ENCODE measurements at regions not wholly inside any gene's neighbourhood (a gene's known extent, or its start where the extent isn't known, plus 50 kb on each side); places are given as distances from the start of the nearest gene placed in this dataset.

DNA sequence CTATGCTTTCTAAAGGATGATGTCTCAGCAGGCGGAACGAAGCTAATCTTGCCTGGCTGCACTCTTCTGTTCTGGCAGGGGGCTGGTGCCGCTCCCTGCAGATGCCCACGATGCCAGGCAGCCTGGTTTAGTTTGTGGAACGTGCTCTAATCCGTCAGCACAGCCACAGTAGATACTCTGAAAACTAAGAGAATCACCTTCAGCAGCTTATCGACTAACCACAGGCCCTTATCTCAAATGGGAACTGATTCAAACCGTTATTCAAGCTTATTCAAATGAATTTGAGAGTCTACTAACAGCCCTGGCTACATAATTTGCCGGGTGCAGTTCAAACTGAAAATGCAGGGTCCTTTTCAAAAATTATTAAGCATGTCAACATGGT is 246.6 kb upstream of the ANKRD55 start:
- DNase-seq: no peak

DNA sequence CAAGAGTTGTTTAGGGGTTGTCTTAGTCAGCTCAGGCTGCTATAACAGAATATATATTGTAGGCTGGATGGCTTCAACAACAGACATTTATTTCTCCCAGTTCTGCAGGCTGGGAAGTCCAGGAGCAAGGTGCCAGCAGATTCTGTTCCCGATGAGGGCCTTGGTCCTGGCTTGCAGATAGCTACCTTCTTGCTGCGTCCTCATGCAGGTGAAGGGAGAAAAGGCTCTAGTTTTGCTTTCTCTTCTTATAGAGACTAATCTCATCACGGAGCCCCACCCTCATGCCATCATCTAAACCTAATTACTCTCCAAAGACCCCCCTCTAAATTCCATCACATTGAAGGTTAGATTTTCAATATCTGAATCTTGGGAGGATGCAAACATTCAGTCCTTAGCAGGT is 246.0 kb upstream of the ANKRD55 start:
- DNase-seq: no peak

DNA sequence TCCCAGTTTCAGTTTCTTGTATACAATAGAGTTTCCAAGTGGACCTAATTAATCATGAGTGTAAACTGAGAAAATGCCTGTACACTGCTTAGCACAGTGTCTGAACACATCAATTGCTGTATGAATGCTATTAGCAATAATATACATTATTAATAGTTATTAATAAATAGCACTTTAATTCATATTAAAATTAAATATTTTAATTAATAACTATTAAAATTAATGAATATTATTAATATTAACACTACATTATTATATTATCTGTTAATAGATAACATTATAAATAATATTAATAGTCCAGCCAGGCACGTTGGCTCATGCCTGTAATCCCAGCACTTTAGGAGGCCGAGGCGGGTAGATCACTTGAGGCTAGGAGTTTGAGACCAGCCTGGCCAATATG is 244.9 kb upstream of the ANKRD55 start:
- no peak for DNase-seq

DNA sequence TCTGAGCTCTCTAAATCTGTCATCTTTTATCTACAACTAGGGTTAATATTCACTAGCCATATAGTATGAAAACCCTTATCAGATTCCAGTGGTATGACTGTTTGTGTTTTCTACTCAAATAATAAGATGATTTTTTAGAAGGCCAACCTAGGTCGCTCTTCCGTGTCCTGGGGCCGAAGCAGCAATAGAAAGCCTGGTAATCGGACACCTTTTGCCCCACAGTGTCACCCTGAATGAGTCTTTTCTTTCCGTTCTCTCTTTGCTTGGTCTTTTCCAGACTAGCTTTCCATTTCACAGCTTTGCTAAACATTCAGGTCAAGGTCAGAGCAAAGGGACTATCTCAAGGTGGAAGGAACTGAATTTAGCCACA is 243.3 kb upstream of the ANKRD55 start:
- no peak for DNase-seq

DNA sequence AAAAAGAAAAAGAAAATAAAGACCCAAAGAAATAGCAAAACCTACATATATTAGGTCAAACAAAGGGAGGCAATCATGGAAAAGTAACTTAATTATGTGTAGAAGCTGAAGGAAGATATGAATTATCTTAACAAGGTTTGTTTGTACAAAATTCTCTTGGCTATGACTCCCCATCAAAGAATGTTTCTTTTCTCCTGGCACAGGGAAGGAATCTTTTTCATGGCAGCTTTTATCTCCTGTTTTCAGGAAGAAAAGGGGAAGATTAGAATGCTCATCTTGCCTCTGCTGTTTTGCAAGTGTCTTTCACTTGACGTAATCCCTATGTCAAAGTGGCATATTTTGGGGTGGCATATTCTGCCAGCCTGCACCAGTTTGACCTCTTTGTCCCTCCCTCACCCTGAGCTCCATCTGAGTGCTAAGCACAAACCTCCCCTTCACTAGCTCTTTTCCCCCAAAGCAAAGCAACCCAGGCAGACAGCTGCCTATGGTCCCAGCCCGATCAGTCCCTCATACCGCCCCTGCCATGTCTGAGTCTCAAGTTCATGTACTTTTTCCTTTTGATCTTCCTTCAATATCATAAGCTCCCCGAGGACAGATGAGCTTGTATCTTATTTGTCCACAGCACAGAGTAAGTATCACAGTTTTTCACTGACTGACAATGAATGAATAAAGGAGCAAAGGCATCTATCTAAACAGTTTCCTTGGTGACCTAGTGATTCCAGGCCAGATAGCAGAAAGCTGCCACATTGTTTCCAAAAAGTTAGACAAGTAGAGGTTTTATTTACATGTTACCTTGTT is 242.8 kb upstream of the ANKRD55 start:
- DNase-seq: no peak

DNA sequence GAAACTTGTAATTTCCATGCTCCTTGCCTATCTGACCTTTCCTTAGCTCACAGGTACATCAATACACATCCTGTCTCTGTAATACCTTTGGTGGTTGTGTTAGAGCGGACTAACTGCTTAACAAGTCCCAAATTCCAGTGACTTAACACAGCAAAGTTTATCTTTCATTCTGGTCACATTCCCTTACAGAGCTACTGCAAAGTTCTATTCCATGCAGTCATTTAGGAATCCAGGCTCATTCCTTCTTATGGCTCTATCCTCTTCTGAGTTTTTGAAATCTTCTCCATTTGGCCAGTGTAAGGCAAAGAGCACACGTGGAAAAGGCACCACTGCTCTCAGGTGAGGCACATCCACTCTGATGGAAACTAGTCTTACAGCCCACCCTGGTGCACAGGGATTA is 238.6 kb upstream of the ANKRD55 start:
- DNase-seq: no peak

DNA sequence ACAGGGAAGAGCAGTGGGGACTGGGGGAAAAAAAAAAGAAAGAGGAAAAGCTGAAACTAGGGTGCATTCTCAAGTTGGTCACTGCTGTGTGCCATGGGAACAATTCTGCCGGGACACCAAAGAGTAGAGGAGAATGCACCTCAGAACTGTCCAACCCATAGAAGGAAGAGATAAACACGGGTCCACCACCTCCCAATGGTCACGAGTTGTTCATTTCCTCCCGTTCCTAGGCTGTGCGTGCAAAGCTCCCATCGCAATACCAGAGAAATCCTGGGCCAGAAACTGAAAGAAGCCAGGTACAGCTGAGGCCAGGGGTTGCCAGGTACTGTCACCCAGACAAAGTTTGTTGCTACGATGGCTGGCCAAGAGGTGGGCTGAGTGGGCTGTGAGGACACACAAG is 236.9 kb upstream of the ANKRD55 start:
- no peak for DNase-seq

DNA sequence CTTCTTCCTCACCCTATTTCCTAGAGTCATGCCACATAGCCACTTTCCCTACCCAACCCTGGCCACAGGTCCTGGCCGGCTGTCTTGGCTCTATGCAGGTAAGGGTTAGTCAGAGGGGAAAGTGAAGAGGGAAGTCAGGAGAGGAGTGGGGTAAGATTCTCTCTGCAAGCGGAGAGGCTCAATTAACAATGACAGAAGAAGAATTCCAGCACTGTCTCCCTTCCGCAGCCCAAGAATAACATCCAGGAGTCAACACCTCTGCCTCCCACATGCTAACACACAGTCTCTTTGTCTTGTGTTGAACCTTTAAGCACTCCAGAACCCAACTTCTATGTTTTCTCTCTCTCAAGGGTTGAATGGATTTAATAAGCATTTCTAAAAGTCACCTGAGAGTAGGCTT is 235.1 kb upstream of the ANKRD55 start:
- DNase-seq: no peak

DNA sequence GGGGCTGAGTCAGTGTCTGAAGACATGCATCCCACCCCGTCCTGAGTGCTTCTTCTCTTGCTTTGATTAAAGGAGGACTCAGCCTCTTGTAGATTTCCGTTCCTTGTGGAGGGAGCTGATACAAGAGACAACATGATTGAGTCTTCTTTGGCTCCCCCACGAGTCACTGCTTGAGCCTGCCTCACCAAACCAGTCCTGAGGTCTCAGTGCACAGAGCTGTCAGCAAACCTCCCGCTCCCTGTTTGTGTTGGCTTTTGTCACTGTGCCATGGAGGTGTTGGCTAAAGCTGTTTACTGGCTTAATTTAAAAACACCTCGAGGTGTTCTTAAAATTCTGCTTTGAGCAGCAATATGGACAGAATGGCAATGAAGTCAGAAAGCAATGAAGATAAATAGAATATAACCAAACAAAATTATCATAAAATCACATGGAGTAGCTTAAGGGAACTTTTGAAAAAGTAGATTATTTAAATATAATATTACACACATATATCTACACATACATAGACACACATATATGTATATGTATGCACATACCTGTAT is 234.1 kb upstream of the ANKRD55 start:
- no peak for DNase-seq

DNA sequence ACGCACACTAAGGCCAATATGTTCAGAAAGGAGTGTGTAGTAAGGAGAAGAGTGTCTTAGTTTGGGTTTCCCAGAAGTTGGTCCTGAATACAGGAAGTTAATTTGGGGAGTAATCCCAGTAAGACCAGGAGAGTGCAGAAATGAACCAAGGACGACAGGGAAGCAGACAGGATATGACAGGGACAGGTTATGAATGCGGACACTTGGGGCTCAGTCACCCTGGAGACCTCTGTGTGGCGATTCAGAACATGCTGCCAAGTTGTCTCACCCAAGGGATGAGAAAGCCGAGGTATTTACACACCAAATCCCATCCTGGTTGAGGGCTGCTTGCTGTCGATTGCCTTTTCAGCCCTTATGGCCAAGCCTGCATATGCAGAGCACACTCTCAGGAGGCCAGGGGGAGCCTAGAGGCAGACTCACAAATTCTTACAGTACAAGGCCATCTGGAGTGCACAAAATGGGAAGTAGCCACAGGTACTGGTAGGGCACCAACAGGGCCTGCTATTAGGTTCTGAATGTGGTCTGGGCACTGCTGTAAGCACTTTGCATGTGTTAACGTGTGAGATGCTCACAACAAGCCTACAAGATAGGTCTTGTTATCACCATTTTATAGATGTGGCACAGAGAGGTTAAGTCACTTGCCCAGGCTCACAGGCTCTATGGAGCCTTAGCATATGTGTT is 233.1 kb upstream of the ANKRD55 start:
- no peak for DNase-seq

DNA sequence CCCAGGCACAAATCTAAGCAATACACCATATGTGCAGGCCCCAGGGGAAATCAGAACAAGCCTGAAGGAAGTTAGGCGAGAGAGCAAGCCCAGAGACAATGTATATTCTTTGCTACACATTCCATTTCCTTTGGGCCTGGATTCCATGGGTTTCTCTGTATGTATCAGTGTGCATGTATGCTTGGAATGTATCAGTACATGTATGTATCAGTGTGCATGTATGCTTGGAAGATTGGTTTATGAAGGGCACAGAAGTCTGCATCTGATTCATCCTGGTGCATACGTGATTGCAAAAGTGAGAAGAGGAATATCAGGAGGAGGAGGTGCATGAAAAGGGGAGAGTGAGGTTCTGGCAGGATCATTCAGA is 232.6 kb upstream of the ANKRD55 start:
- no peak for DNase-seq

DNA sequence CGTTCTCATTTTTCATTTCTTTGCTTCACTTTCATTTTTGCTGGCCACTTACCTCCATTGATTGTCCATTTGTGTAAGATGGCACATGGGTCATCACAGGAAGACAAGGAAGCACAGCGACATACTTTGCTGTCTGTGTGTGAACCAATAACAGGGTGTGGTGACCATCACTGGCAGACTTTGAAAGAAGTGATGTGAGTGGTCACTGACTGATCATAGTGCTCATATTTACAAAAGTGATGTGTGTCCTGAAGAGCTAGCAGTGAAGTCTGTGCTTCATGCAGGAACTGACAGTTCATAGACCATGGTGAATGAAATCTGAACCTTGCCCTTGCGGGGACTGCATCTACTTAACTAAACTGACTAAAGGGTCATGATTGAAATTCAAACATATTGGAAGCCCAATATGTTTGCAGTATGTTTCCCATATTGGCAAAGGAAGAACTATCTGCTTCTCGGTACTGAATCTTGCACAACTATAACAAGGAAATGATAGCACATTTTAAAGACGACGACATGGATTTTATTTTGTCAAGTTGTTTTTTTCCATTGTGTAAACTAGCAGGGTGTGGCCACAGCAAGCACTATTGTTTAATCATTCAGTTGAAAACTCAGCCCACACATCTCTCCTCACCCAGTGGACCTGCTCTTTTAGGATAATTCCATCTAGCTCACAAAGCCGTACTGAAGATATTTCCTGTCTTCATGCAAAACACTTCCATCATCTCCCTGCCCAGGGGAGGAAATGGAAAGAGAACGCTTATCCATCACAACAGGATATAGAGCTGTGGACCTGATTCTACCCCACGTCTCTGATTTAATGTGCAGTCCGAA is 232.0 kb upstream of the ANKRD55 start:
- no peak for DNase-seq

DNA sequence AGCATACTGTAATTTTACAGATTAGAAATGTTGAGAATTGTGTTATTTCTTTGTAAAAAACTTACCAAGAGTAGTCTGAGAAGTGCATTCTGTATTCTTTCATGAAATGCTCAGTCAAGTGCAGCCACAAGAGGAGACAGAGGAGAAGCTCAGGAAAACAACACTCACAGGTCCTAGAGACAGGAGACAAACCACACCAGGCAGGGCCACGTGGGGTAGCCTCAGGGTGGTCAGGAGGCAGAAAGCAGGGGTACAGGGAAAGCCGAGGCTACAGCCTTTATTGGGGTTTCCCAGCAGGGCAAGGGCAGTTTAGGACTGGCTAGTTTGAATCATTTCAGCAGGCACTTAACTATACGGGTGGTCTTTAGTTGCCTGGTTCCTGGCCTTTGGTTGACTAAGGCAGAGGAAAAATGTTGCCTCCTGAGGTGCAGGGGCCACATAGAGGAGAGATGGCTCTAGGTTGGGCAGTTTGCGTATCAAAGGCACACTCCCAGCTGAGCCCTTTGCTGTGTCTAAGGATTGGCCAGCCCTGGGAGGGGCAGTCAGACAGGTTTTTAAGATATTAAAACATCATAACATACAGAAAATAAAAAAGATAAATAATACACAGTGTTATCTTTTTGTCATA is 230.9 kb upstream of the ANKRD55 start:
- DNase-seq: no peak

DNA sequence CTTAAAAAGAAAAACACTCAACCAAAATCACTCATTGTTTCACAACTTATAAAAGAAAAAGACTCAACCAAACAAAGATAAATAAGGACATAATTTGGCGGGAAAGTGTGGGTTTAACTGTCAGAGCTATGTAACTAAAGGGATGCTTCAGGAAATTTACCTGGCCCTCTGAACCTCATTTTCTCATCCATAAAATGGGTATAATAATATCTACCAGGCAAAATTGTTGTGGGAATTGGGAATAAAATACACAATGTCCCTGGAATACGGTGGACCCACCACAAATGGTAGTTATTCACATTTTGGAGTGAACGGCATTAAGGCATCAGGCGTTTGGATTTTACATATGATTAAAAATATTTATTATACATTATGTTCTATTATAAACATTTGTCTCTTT is 228.5 kb upstream of the ANKRD55 start:
- DNase-seq: no peak

DNA sequence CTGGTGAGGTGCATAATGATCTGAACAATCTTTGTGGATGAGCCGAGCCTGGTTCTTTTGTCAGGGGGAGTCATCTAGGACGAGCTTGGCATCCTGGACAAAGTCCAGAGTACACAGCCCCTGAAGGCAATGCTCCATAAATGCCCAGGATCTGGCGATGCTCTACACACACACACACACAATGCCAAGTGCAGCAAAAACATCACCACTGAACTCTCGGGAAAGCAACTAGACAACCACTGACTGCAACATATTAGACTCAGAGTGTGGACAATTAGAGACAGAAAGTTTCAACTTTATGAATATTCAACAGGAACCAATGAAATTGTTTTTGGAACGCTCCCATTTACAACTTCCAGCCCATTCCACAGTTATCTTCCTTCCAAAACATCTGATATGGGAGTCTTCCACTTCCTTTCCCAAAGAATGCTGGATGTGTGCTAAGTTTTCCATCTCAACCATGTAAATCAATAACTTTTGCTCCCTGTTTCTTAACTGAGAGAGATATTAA is 227.6 kb upstream of the ANKRD55 start:
- DNase-seq: no peak

DNA sequence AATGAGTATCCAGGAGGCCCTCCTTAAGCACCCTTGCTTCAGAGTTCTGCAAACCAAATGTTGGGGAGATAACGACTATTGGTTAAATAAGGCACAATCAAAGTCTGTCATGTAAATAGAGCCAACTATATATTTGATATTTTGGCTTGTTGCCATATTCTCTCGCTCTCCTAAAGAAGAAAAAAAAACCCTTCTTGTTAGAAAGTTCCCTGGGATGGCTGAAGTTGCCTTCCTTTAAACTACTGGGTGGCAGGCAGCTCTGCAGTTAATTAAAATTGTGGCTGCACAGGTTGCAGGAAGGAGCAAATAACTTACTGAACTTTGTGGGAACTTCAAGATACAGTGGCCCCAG is 227.0 kb upstream of the ANKRD55 start:
- no peak for DNase-seq

DNA sequence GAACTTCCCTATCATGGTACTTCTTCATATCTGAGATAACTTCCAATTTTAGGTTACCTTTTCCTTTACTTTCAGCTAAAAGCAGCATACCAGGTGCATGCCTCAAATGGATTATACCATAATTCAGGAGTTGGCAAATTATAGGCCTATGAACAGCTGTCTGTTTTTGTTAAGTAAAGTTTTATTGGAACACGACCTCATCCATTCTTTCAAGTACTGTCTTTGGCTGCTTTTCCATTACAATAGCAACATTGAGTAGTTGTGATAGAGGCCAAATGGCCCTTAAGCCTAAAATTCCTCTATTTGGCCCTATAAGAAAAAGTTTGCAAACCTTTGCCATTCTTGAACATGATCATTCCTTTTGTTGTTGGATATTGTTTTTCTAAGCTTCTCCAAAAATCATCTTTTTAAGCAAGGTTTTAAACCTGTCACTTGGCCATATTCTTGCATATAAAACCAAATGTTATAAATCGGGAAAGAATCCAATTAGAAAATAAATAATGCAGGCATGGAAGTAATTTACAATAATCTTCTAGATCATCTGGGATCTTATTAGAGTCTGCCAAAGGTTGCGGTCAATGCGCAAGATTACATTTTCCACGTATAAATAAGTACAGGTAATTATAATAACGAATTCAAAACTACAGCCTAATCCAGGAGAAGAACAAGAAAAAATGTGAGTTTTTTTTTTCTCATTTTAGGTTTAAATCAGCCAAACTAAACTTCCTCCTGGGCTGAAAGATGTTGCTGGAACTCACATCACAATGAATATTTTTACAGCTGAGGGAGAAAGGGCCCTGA is 226.5 kb upstream of the ANKRD55 start:
- DNase-seq: no peak

DNA sequence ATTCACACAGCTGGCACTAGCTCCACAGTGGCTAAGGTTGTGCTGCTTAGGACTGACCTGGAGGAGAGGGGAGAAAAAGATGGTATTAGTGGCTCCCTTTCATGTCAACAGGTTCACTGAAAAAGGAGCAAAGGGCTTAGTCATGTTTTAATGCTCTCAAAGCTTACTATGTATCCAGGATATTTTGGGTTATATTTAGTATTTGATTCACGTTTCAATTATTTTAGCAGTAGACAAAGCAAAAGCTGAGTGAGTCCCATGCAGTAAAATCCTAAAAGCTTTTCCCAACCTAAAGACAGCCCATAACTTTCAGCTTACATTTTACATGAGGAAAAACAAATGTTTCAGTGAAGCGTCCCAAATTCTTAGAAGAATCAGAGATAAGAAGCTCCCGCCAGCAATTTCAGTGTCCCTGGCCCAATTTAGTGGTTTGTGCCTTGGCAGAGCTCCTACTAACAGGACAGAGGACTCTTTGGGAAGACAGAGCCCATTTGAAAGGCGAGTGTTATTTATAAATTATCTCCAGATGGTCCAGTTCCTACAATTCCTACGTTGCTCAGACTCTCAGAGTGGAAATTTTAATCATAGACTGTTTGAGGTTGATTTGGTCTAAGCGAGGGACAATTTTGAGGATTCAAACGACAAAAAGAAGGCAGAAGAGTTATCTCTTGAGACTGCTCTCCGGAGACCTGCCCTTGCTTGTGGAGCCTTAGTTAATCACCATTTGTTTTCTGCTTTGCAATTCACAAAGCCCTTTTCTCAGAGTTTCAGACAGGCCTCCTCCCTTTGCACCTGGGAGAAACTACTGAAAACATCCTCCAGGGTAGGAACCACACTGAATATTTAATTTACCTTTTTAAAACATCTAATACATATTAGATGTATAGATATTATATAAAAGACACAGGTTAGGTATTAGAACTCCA is 225.0 kb upstream of the ANKRD55 start:
- DNase-seq: no peak

DNA sequence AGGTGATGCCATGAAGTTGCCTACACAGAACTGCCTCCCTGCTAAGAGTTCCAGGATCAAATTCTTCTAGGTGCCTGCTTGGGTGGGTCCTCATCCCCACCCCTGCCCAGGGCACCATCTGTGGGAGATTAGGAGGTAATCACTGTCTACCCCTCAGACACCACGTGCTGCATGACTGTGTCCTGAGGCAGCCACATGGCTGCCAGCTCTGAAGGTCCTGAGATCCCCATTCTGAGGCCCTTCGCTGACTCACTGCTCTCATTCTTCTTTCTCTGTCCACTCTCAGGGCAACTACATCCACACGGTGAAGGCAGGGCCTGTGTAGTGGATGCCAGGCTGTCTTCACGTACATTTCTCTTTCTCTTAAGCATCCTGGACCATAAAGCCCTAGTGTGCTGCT is 222.9 kb upstream of the ANKRD55 start:
- no peak for DNase-seq

DNA sequence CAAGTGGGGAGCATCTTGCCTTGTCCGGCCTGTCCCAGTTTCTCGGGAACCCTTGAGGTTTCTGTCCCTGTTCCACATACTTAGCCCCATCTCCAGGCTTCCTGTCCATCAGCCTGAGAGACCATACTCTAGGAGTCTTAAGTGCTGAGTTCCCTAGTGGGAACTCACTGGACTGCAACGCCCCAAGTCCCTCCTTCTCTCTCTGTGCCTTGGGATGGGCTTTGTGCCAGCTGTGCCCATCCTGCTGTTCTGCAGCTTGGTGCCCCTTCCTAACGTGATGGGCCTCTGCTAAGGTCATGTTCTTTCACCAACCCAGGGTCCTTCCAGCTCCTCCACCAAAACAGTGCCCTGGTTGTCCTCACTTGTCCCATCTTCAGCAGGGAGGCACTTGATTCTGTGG is 222.3 kb upstream of the ANKRD55 start:
- no peak for DNase-seq

DNA sequence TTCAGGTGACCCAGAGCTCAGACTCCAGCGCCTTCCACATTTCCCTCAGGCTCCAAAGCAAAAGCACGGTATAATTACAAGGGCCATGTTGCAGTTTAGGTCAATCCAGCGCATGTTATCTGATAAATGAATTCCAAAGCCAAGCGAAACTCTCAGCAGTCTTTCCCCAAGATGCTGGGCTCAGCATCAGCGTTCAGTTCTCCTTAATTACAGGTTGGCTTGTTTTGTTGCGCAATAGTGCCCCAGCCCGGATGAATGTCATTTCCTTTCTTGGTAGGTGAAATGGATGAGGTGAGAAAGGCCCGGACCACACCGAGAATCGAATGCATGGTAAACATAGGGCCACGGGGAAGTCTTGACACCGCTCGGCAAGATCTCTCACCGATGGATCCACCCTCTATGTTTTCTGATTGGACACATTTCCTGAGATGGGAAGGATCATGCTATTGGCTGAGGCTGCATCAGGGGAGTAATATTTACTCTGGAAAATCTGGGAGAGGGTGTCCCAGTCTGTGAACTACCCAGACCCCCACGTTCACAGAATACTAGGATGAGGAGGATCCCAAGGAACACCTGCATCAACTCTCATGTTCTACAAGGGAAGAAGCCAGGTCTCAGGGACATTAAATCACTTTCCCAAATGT is 221.2 kb upstream of the ANKRD55 start:
- no peak for DNase-seq
